Lower lobe of right lung (tissue), 2 donors: ENCODE measurements at regions not wholly inside any gene's neighbourhood (a gene's known extent, or its start where the extent isn't known, plus 50 kb on each side); places are given as distances from the start of the nearest gene placed in this dataset.

Source experiments
- ATAC-seq, 2 donors: fragments of 200-7000 bp; cut with Tn5 transposase; one replicate each; pipeline ENCODE4 v1.9.1; 2020 to 2022; ENCODE audit warnings: mild to moderate bottlenecking in 2 of 2, moderate library complexity in 2 of 2
- DNase-seq: peaks from one replicate; pipeline ENCODE4 v3.0.0-alpha.2; 2020
- H3K27ac ChIP-seq: fragments of 200-600 bp; one replicate; pipeline ENCODE4 v1.8.0; 2022
- H3K27me3 ChIP-seq: fragments of 200-600 bp; one replicate; pipeline ENCODE4 v1.8.0; 2022; ENCODE audit warnings: low read depth
- H3K36me3 ChIP-seq: fragments of 200-600 bp; one replicate; pipeline ENCODE4 v1.8.0; 2022; ENCODE audit warnings: mild to moderate bottlenecking
- H3K4me1 ChIP-seq: fragments of 200-600 bp; one replicate; pipeline ENCODE4 v1.8.0; 2022
- H3K4me3 ChIP-seq: fragments of 200-600 bp; one replicate; pipeline ENCODE4 v1.8.0; 2022; ENCODE audit warnings: mild to moderate bottlenecking
- H3K9me3 ChIP-seq: fragments of 200-600 bp; one replicate; pipeline ENCODE4 v1.8.0; 2022
- CTCF ChIP-seq: fragments of 200-600 bp; IDR thresholded peaks from one replicate; pipeline ENCODE4 v1.8.0; 2022; ENCODE audit warnings: antibody characterized with exemption, mild to moderate bottlenecking
- intact Hi-C: fragments of 100-400 bp; cut with DNase I; formaldehyde crosslinking; loops from one replicate; pipeline ENCODE4 v1.11.0; 2022
- donor health status: DM: no; HTN: yes; CAD: no; lungs with severe emphysema.

- DNase-seq (no peak), ATAC-seq (no peak)
- Histone ChIP-seq H3K4me1 (no peaks in the 10 kb centered on the region), H3K4me3 (no peak overlapping the region), H3K9me3 (no peaks in the 10 kb centered on the region), H3K27me3 (no peaks in the 10 kb centered on the region), H3K36me3 (no peaks in the 10 kb centered on the region), H3K27ac (no peak overlapping the region)
- intact Hi-C loops, result no loop called here
- no peak for TF ChIP-seq CTCF
Observed at GRCh38 chr3:139202226-139202958, 141.4 kb upstream of the MRPS22 start.

- Histone ChIP-seq H3K27me3 (no peaks in the 10 kb centered on the region), H3K9me3 (no peaks in the 10 kb centered on the region), H3K4me3 (no peak overlapping the region), H3K27ac (no peak overlapping the region), H3K4me1 (no peaks in the 10 kb centered on the region), H3K36me3 (no peaks in the 10 kb centered on the region)
- intact Hi-C loops, result no loop called here
- ATAC-seq (no peak), DNase-seq (no peak)
- no peak for TF ChIP-seq CTCF
Observed at GRCh38 chr3:139202959-139203349, 140.9 kb upstream of the MRPS22 start.

- no peaks in the 10 kb centered on the region for H3K36me3 ChIP-seq
- H3K9me3 ChIP-seq, result no peaks in the 10 kb centered on the region
- no peak for ATAC-seq
- H3K4me1 ChIP-seq, result no peaks in the 10 kb centered on the region
- no peak for DNase-seq
- intact Hi-C loops, result no loop called here
- no peak for TF ChIP-seq CTCF
- H3K4me3 ChIP-seq, result no peak overlapping the region
- H3K27me3 ChIP-seq, result no peaks in the 10 kb centered on the region
- H3K27ac ChIP-seq, result no peak overlapping the region
Observed at GRCh38 chr3:139203752-139204151, 140.1 kb upstream of the MRPS22 start.

- ATAC-seq (no peak), DNase-seq (no peak)
- H3K36me3 ChIP-seq, result no peaks in the 10 kb centered on the region
- H3K4me1 ChIP-seq, result no peaks in the 10 kb centered on the region
- no peaks in the 10 kb centered on the region for H3K9me3 ChIP-seq
- TF ChIP-seq CTCF, result no peak
- intact Hi-C loops, result no loop called here
- H3K27me3 ChIP-seq, result no peaks in the 10 kb centered on the region
- no peak overlapping the region for H3K27ac ChIP-seq
- no peak overlapping the region for H3K4me3 ChIP-seq
Observed at GRCh38 chr3:139204728-139205127, 139.1 kb upstream of the MRPS22 start.

- H3K4me1 ChIP-seq, result no peaks in the 10 kb centered on the region
- H3K4me3 ChIP-seq, result no peak overlapping the region
- no peak overlapping the region for H3K27ac ChIP-seq
- H3K27me3 ChIP-seq, result no peaks in the 10 kb centered on the region
- no peak for DNase-seq
- H3K9me3 ChIP-seq, result no peaks in the 10 kb centered on the region
- no peak for TF ChIP-seq CTCF
- intact Hi-C loops, result no loop called here
- H3K36me3 ChIP-seq, result no peaks in the 10 kb centered on the region
- ATAC-seq, result no peak
Observed at GRCh38 chr3:139213936-139214335, 129.9 kb upstream of the MRPS22 start.
